Astrocyte of the spinal cord (primary cell): ENCODE measurements at regions not wholly inside any gene's neighbourhood (a gene's known extent, or its start where the extent isn't known, plus 50 kb on each side); places are given as distances from the start of the nearest gene placed in this dataset.

ENCODE experiments used
- DNase-seq: peaks from one replicate; pipeline ENCODE4 v3.0.0; 2011; ENCODE audit warnings: low read depth, low spot score
- H3K4me3 ChIP-seq: 2 replicates; pipeline ENCODE4 v1.5.1; 2011; ENCODE audit warnings: low read depth, mild to moderate bottlenecking, low read length, moderate library complexity
- CTCF ChIP-seq: IDR thresholded peaks from 2 replicates; pipeline ENCODE4 v1.5.1; 2012; ENCODE audit warnings: low read depth, mild to moderate bottlenecking, low read length, inconsistent platforms
- in situ Hi-C: cut with HindIII; loops from 2 replicates; pipeline ENCODE4 v1.10.0; 2017; ENCODE audit warnings: low sequenced_read_pairs

GRCh38 chr2:67070826-67071225 lies 326.3 kb upstream of the ETAA1 start:
- in situ Hi-C loops, result no loop called here
- no peak for TF ChIP-seq CTCF
- no peak overlapping the region for H3K4me3 ChIP-seq
- no peak for DNase-seq

- no peak for TF ChIP-seq CTCF
- no peak overlapping the region for H3K4me3 ChIP-seq
- in situ Hi-C loops, result no loop called here
- no peak for DNase-seq
These were observed 322.1 kb upstream of the ETAA1 start for GRCh38 chr2:67075056-67075455.

- no peak for TF ChIP-seq CTCF
- in situ Hi-C loops, result no loop called here
- no peak overlapping the region for H3K4me3 ChIP-seq
- DNase-seq, result no peak
These were observed 321.4 kb upstream of the ETAA1 start for GRCh38 chr2:67075530-67076238.

- in situ Hi-C loops, result no loop called here
- no peak for TF ChIP-seq CTCF
- H3K4me3 ChIP-seq, result no peak overlapping the region
- DNase-seq, result no peak
These were observed 320.9 kb upstream of the ETAA1 start for GRCh38 chr2:67076239-67076624.

- no peak for TF ChIP-seq CTCF
- DNase-seq, result no peak
- no peak overlapping the region for H3K4me3 ChIP-seq
- in situ Hi-C loops, result no loop called here
These were observed 317.4 kb upstream of the ETAA1 start for GRCh38 chr2:67079729-67080128.

- no peak for DNase-seq
- no peak overlapping the region for H3K4me3 ChIP-seq
- no peak for TF ChIP-seq CTCF
- in situ Hi-C loops, result no loop called here
These were observed 314.3 kb upstream of the ETAA1 start for GRCh38 chr2:67082813-67083212.

GRCh38 chr2:67083951-67084350 lies 313.2 kb upstream of the ETAA1 start:
- in situ Hi-C loops, result no loop called here
- no peak for DNase-seq
- no peak for TF ChIP-seq CTCF

More at GRCh38 chr2:67083951-67084350, 313.2 kb upstream of the ETAA1 start:
- no peak overlapping the region for H3K4me3 ChIP-seq
